T-helper 2 cell (primary cell): ENCODE measurements at regions not wholly inside any gene's neighbourhood (a gene's known extent, or its start where the extent isn't known, plus 50 kb on each side); places are given as distances from the start of the nearest gene placed in this dataset.

Experiments used
- DNase-seq, 5 experiments: peaks; one replicate each; pipeline versions ENCODE4 v3.0.0 to v3.0.0-alpha.2; 2012 to 2022

GRCh38 chr5:111869681-111870080 is 112.7 kb upstream of the NREP start:
- DNase-seq: no peak

GRCh38 chr5:111865356-111865755 is 108.4 kb upstream of the NREP start:
- no peak for DNase-seq

GRCh38 chr5:111863801-111864200 is 106.8 kb upstream of the NREP start:
- DNase-seq: no peak

- no peak for DNase-seq
Observed at GRCh38 chr5:111859533-111860270, 102.7 kb upstream of the NREP start.

- DNase-seq: no peak
Observed at GRCh38 chr5:111859031-111859430, 102.0 kb upstream of the NREP start.

- no peak for DNase-seq
Observed at GRCh38 chr5:111857623-111858022, 100.6 kb upstream of the NREP start.

GRCh38 chr5:111856876-111857466 is 100.0 kb upstream of the NREP start:
- no peak for DNase-seq

- DNase-seq: no peak
Observed at GRCh38 chr5:111855356-111855755, 98.4 kb upstream of the NREP start.

GRCh38 chr5:111854186-111854585 is 97.2 kb upstream of the NREP start:
- DNase-seq: no peak

GRCh38 chr5:111853748-111854147 is 96.8 kb upstream of the NREP start:
- no peak for DNase-seq

- no peak for DNase-seq
Observed at GRCh38 chr5:111851631-111852548, 94.9 kb upstream of the NREP start.

GRCh38 chr5:111848476-111848875 is 91.5 kb upstream of the NREP start:
- DNase-seq: no peak

- DNase-seq: no peak
Observed at GRCh38 chr5:111847052-111847925, 90.3 kb upstream of the NREP start.

- DNase-seq: no peak
Observed at GRCh38 chr5:111840036-111840674, 83.2 kb upstream of the NREP start.

GRCh38 chr5:111839438-111839837 is 82.4 kb upstream of the NREP start:
- DNase-seq: no peak

- no peak for DNase-seq
Observed at GRCh38 chr5:111836426-111836825, 79.4 kb upstream of the NREP start.

- DNase-seq: no peak
Observed at GRCh38 chr5:111834926-111835599, 78.1 kb upstream of the NREP start.

- DNase-seq: no peak
Observed at GRCh38 chr5:111830333-111830732, 73.3 kb upstream of the NREP start.

- DNase-seq: no peak
Observed at GRCh38 chr5:111829701-111830100, 72.7 kb upstream of the NREP start.

GRCh38 chr5:111826064-111826463 is 69.1 kb upstream of the NREP start:
- DNase-seq: no peak

GRCh38 chr5:111820072-111820471 is 63.1 kb upstream of the NREP start:
- peak in 1 of 5 experiments; percentile 24 for DNase-seq
